ENCODE measurements at regions not wholly inside any gene's neighbourhood (a gene's known extent, or its start where the extent isn't known, plus 50 kb on each side); places are given as distances from the start of the nearest gene placed in this dataset.

DNA sequence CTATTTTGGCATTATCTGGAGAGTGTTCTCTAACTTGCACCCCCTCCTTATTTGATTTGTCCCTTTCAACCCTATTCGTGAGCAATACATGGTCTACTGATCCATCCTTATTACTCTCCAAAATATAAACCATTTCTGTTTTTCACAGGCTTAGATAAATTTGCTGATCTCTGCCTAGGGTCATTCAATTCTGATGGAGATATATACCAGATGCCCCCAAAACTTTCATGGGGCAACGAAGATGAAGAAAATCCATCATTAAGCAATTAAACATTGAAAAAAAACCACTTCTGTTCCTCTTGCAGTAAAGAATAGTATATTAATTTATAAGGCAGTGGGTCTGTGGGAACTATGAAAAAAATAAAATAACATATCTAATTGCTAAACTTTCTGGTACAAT is 313.4 kb downstream of the CASP12 start:
- no peaks in the 10 kb centered on the region for H3K9me3 ChIP-seq (ENCODE audit: insufficient read depth, low read depth, low read length)
- no peak overlapping the region for H3K4ac ChIP-seq (ENCODE audit: low read depth, low read length)
- no peaks in the 10 kb centered on the region for H3K36me3 ChIP-seq (ENCODE audit: control insufficient read depth in 1 of 2, insufficient read depth in 2 of 2, low read length in 2 of 2)
- H2BK12ac ChIP-seq (ENCODE audit: low read length), result no peak overlapping the region
- no peak overlapping the region for H4K12ac ChIP-seq (ENCODE audit: low read depth, low read length)
- H2AFZ ChIP-seq (ENCODE audit: insufficient read depth, low read length, poor library complexity), result no peak overlapping the region
- H3K23ac ChIP-seq (ENCODE audit: low read length), result no peak overlapping the region
- no peaks in the 10 kb centered on the region for H3K79me1 ChIP-seq (ENCODE audit: low read length)
- no peaks in the 10 kb centered on the region for H3K4me1 ChIP-seq (ENCODE audit: control insufficient read depth in 1 of 2, insufficient read depth in 2 of 2, low read length in 2 of 2)
- no peak overlapping the region for H4K91ac ChIP-seq (ENCODE audit: low read depth, low read length)
- H2BK120ac ChIP-seq (ENCODE audit: insufficient read depth, low read length, poor library complexity), result no peak overlapping the region
- no peak overlapping the region for H4K8ac ChIP-seq (ENCODE audit: low read depth, low read length)
- H3K4me2 ChIP-seq (ENCODE audit: low read length), result no peak overlapping the region
- H3K27me3 ChIP-seq (ENCODE audit: insufficient read depth, low read length), result no peaks in the 10 kb centered on the region
- no CpG with 5 or more reads among the region's 2 CpGs for WGBS (ENCODE audit: extremely low coverage, insufficient coverage, insufficient read length)
- H3K4me3 ChIP-seq (ENCODE audit: low read depth, low read length), result no peak overlapping the region
- no peak overlapping the region for H3K18ac ChIP-seq (ENCODE audit: low read length)
- H3K14ac ChIP-seq (ENCODE audit: low read length), result no peak overlapping the region
- DNase-seq, result no peak
- H2BK5ac ChIP-seq (ENCODE audit: low read depth, low read length, poor library complexity), result no peak overlapping the region
- no peak overlapping the region for H3K27ac ChIP-seq (ENCODE audit: low read depth, low read length)
- H2AK5ac ChIP-seq (ENCODE audit: low read length), result no peak overlapping the region
- H3K9ac ChIP-seq (ENCODE audit: low read length), result no peak overlapping the region
- no peaks in the 10 kb centered on the region for H3K79me2 ChIP-seq (ENCODE audit: control insufficient read depth, insufficient read depth, low read length, poor library complexity)

DNA sequence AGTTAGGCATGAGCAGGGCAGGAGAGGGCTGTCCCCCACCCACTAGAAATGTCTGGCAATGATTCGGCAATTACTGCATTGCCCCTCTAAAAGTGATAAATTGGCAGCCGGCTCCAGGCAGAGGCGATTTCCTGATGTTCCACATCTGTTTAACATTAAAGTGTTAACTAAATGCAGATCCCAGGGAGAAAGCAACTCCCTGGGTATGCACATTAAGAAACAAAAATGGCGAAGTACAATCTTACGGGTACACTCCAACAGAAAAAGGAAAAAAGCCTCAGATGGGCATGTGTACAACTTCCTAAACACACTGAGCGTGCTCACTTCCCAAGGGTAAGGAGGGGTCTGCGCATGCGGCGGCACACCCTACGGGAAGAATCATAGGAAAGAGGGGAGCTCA is 314.4 kb downstream of the CASP12 start:
- Histone ChIP-seq H3K18ac (ENCODE audit: low read length) (no peak overlapping the region), H3K79me2 (ENCODE audit: control insufficient read depth, insufficient read depth, low read length, poor library complexity) (no peaks in the 10 kb centered on the region), H2BK120ac (ENCODE audit: insufficient read depth, low read length, poor library complexity) (no peak overlapping the region), H3K36me3 (ENCODE audit: control insufficient read depth in 1 of 2, insufficient read depth in 2 of 2, low read length in 2 of 2) (no peaks in the 10 kb centered on the region), H3K27me3 (ENCODE audit: insufficient read depth, low read length) (no peaks in the 10 kb centered on the region), H2AFZ (ENCODE audit: insufficient read depth, low read length, poor library complexity) (no peak overlapping the region), H2BK5ac (ENCODE audit: low read depth, low read length, poor library complexity) (no peak overlapping the region), H3K4me2 (ENCODE audit: low read length) (no peak overlapping the region), H3K4ac (ENCODE audit: low read depth, low read length) (no peak overlapping the region), H2AK5ac (ENCODE audit: low read length) (no peak overlapping the region), H4K91ac (ENCODE audit: low read depth, low read length) (no peak overlapping the region), H3K4me3 (ENCODE audit: low read depth, low read length) (no peak overlapping the region), H4K8ac (ENCODE audit: low read depth, low read length) (no peak overlapping the region), H2BK12ac (ENCODE audit: low read length) (no peak overlapping the region), H3K79me1 (ENCODE audit: low read length) (no peaks in the 10 kb centered on the region), H3K27ac (ENCODE audit: low read depth, low read length) (no peak overlapping the region), H3K9me3 (ENCODE audit: insufficient read depth, low read depth, low read length) (no peaks in the 10 kb centered on the region), H3K9ac (ENCODE audit: low read length) (no peak overlapping the region), H3K23ac (ENCODE audit: low read length) (no peak overlapping the region), H3K4me1 (ENCODE audit: control insufficient read depth in 1 of 2, insufficient read depth in 2 of 2, low read length in 2 of 2) (no peaks in the 10 kb centered on the region), H4K12ac (ENCODE audit: low read depth, low read length) (no peak overlapping the region), H3K14ac (ENCODE audit: low read length) (no peak overlapping the region)
- DNase-seq, result no peak
- no CpG with 5 or more reads among the region's 10 CpGs for WGBS (ENCODE audit: extremely low coverage, insufficient coverage, insufficient read length)

DNA sequence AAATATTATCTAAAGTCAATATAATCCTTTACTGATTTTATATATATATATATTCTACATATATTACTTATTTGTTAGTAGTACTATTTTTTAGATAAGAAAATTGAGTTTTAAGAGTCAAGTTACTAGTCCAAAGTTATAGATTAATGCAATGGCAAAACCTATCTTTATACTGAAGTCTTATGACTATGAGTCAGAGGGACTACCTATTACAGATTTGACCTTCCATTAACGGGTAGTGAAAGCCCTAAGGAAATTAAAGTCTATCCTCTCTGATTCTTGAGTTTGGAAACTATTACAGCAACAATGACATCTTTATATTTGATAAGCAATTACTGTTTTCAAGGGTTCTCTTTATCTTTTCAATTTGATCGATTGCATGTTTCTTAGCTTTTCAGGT is 315.8 kb downstream of the CASP12 start:
- Histone ChIP-seq H3K79me2 (ENCODE audit: control insufficient read depth, insufficient read depth, low read length, poor library complexity) (no peaks in the 10 kb centered on the region), H3K18ac (ENCODE audit: low read length) (no peak overlapping the region), H2BK5ac (ENCODE audit: low read depth, low read length, poor library complexity) (no peak overlapping the region), H2BK120ac (ENCODE audit: insufficient read depth, low read length, poor library complexity) (no peak overlapping the region), H3K4me3 (ENCODE audit: low read depth, low read length) (no peak overlapping the region), H3K4ac (ENCODE audit: low read depth, low read length) (no peak overlapping the region), H3K4me1 (ENCODE audit: control insufficient read depth in 1 of 2, insufficient read depth in 2 of 2, low read length in 2 of 2) (no peaks in the 10 kb centered on the region), H3K36me3 (ENCODE audit: control insufficient read depth in 1 of 2, insufficient read depth in 2 of 2, low read length in 2 of 2) (no peaks in the 10 kb centered on the region), H3K9me3 (ENCODE audit: insufficient read depth, low read depth, low read length) (no peaks in the 10 kb centered on the region), H3K14ac (ENCODE audit: low read length) (no peak overlapping the region), H3K4me2 (ENCODE audit: low read length) (no peak overlapping the region), H2AFZ (ENCODE audit: insufficient read depth, low read length, poor library complexity) (no peak overlapping the region), H3K79me1 (ENCODE audit: low read length) (no peaks in the 10 kb centered on the region), H2BK12ac (ENCODE audit: low read length) (no peak overlapping the region), H4K12ac (ENCODE audit: low read depth, low read length) (no peak overlapping the region), H4K91ac (ENCODE audit: low read depth, low read length) (no peak overlapping the region), H3K27ac (ENCODE audit: low read depth, low read length) (no peak overlapping the region), H2AK5ac (ENCODE audit: low read length) (no peak overlapping the region), H3K9ac (ENCODE audit: low read length) (no peak overlapping the region), H4K8ac (ENCODE audit: low read depth, low read length) (no peak overlapping the region), H3K23ac (ENCODE audit: low read length) (no peak overlapping the region), H3K27me3 (ENCODE audit: insufficient read depth, low read length) (no peaks in the 10 kb centered on the region)
- DNase-seq, result no peak
- WGBS (ENCODE audit: extremely low coverage, insufficient coverage, insufficient read length), result no CpG with 5 or more reads among the region's 2 CpGs

DNA sequence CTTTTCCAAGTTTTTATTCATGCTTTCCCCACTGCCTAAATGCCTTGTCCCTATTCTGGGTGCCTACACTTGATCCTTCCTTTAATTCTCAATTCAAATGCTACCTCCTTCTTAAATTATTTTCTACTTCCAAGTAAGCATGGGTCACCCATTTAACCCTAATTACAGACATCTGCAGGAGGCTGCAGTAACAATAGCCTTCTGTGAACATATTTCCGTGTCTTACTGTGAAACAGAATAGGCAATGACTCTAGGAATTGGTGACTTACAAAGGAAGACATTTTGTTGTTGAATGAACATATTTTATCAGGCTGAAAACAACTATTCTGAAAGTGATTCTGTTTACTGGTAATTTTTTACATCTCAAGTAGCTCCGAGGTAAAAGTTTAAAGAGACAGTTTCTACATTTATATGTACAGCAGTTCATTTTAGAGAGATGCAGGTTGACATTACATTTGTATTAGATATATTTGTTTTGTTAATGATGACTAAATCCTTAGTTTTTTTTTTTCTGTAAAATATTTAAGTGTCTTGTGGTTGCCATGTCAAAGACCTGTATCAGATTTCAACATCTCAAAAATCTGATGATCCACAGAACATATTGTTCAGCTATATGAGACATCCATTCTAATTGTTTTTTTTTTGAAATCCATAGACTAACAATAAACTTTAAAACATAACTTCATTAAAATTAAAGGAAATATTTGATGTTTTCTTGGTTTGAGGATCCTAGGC is 316.8 kb downstream of the CASP12 start:
- no peak overlapping the region for H2AK5ac ChIP-seq (ENCODE audit: low read length)
- H3K18ac ChIP-seq (ENCODE audit: low read length), result no peak overlapping the region
- H2BK12ac ChIP-seq (ENCODE audit: low read length), result no peak overlapping the region
- WGBS (ENCODE audit: extremely low coverage, insufficient coverage, insufficient read length), result no CpG with 5 or more reads among the region's 2 CpGs
- H4K91ac ChIP-seq (ENCODE audit: low read depth, low read length), result no peak overlapping the region
- no peaks in the 10 kb centered on the region for H3K9me3 ChIP-seq (ENCODE audit: insufficient read depth, low read depth, low read length)
- H3K9ac ChIP-seq (ENCODE audit: low read length), result no peak overlapping the region
- no peak overlapping the region for H3K4ac ChIP-seq (ENCODE audit: low read depth, low read length)
- H3K27ac ChIP-seq (ENCODE audit: low read depth, low read length), result no peak overlapping the region
- H2BK5ac ChIP-seq (ENCODE audit: low read depth, low read length, poor library complexity), result no peak overlapping the region
- H2BK120ac ChIP-seq (ENCODE audit: insufficient read depth, low read length, poor library complexity), result no peak overlapping the region
- H3K14ac ChIP-seq (ENCODE audit: low read length), result no peak overlapping the region
- no peaks in the 10 kb centered on the region for H3K4me1 ChIP-seq (ENCODE audit: control insufficient read depth in 1 of 2, insufficient read depth in 2 of 2, low read length in 2 of 2)
- DNase-seq, result no peak
- no peaks in the 10 kb centered on the region for H3K36me3 ChIP-seq (ENCODE audit: control insufficient read depth in 1 of 2, insufficient read depth in 2 of 2, low read length in 2 of 2)
- H3K23ac ChIP-seq (ENCODE audit: low read length), result no peak overlapping the region
- H4K12ac ChIP-seq (ENCODE audit: low read depth, low read length), result no peak overlapping the region
- H3K79me1 ChIP-seq (ENCODE audit: low read length), result no peaks in the 10 kb centered on the region
- no peaks in the 10 kb centered on the region for H3K79me2 ChIP-seq (ENCODE audit: control insufficient read depth, insufficient read depth, low read length, poor library complexity)
- no peak overlapping the region for H3K4me3 ChIP-seq (ENCODE audit: low read depth, low read length)
- no peaks in the 10 kb centered on the region for H3K27me3 ChIP-seq (ENCODE audit: insufficient read depth, low read length)
- no peak overlapping the region for H2AFZ ChIP-seq (ENCODE audit: insufficient read depth, low read length, poor library complexity)
- H3K4me2 ChIP-seq (ENCODE audit: low read length), result no peak overlapping the region
- H4K8ac ChIP-seq (ENCODE audit: low read depth, low read length), result no peak overlapping the region

Data from trophoblast cell (in vitro differentiated cells and primary cell).